Lung (tissue), 1 donor: ENCODE measurements at regions not wholly inside any gene's neighbourhood (a gene's known extent, or its start where the extent isn't known, plus 50 kb on each side); places are given as distances from the start of the nearest gene placed in this dataset. TPM values are rescaled to one million over a fixed set of nuclear protein-coding genes. Genes with fewer than 3 reads are reported as not detected.

Source experiments
- small RNA-seq: library from RNA; depleted of rRNA; stranded (forward); fragments of <200 nt; gene quantifications from one replicate; pipeline ENCODE3, GENCODE V24; 2014; ENCODE audit warnings: low replicate concordance

Small RNA genes lying in the stretch of these regions (small RNA-seq; reads per million reads assigned to genes)
- gene IGKV1OR2-11 (not detected), gene IGKV1OR2-6 (not detected), gene IGKV1OR2-9 (not detected), gene IGKV2OR2-8 (not detected), gene IGKV3OR2-5 (not detected)
